PFSK-1 (cell line): ENCODE measurements at regions not wholly inside any gene's neighbourhood (a gene's known extent, or its start where the extent isn't known, plus 50 kb on each side); places are given as distances from the start of the nearest gene placed in this dataset.

ENCODE experiments used
- FOXP2 ChIP-seq: optimal IDR thresholded peaks from 2 replicates; pipeline ENCODE3; 2011; ENCODE audit warnings: borderline replicate concordance, control low read depth, inconsistent platforms; ENCODE audit not compliant: insufficient read depth; ENCODE audit errors: extremely low read length, extremely low read depth
- POLR2AphosphoS5 ChIP-seq: IDR thresholded peaks from 2 replicates; pipeline ENCODE4 v1.6.1; 2012; ENCODE audit warnings: low read depth, mild to moderate bottlenecking, control low read depth, low read length, moderate library complexity
- REST ChIP-seq, 2 experiments: IDR thresholded peaks; 2 replicates each; pipeline versions ENCODE4 v1.6.1 to v1.8.0; 2011 to 2012; ENCODE audit warnings: low read depth in 2 of 2, low read length in 2 of 2, control low read depth in 1 of 2, inconsistent platforms in 1 of 2, mild to moderate bottlenecking in 1 of 2, moderate library complexity in 1 of 2; ENCODE audit not compliant: insufficient read depth in 1 of 2
- SIN3A ChIP-seq: IDR thresholded peaks from 2 replicates; pipeline ENCODE4 v1.6.1; 2012; ENCODE audit warnings: mild to moderate bottlenecking, low read length, moderate library complexity, borderline replicate concordance; ENCODE audit not compliant: insufficient read depth
- TAF1 ChIP-seq: IDR thresholded peaks from 2 replicates; pipeline ENCODE4 v1.6.1; 2012; ENCODE audit warnings: low read length, control low read depth, borderline replicate concordance; ENCODE audit not compliant: insufficient read depth

GRCh38 chr5:115398719-115399118 lies 102.3 kb upstream of the CCDC112 start:
- TF ChIP-seq SIN3A = no peak
- TF ChIP-seq REST (IDR thresholded peaks at IDR 0.05; ENCODE audit: insufficient read depth in 1 of 2, low read depth in 2 of 2, low read length in 2 of 2) = no peak
- no peak for TF ChIP-seq TAF1
- TF ChIP-seq POLR2AphosphoS5 = no peak
- no peak for TF ChIP-seq FOXP2

- TF ChIP-seq POLR2AphosphoS5 (no peak), FOXP2 (no peak), REST (IDR thresholded peaks at IDR 0.05; ENCODE audit: insufficient read depth in 1 of 2, low read depth in 2 of 2, low read length in 2 of 2) (no peak), TAF1 (no peak)
These were observed 100.2 kb upstream of the CCDC112 start for GRCh38 chr5:115396688-115397087.

DNA sequence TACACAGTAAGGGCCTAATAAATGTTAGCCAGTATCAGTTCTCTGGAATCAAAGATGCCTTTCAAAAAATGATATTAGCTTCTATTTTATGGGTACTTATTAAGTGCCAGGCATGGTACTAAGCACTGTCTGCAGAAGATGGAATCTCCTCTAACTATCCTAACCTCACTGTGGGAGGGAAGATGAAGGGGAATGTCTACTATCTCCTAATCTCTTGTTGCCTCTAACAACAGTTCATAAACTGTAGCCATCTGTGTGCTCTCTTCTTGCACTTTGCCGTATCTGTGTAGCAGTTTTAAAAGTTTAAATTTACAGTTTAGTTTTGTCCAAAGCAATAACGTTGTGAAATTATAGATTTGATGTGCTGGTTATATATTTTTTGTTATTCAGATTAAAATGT lies 99.6 kb upstream of the CCDC112 start:
- TF ChIP-seq SIN3A (no peak), TAF1 (no peak), REST (IDR thresholded peaks at IDR 0.05; ENCODE audit: insufficient read depth in 1 of 2, low read depth in 2 of 2, low read length in 2 of 2) (no peak), FOXP2 (no peak), POLR2AphosphoS5 (no peak)

- TF ChIP-seq SIN3A = no peak
- TF ChIP-seq TAF1 = no peak
- no peak for TF ChIP-seq FOXP2
- no peak for TF ChIP-seq REST (IDR thresholded peaks at IDR 0.05; ENCODE audit: insufficient read depth in 1 of 2, low read depth in 2 of 2, low read length in 2 of 2)
- no peak for TF ChIP-seq POLR2AphosphoS5
These were observed 98.1 kb upstream of the CCDC112 start for GRCh38 chr5:115394531-115394930.

- TF ChIP-seq TAF1 = no peak
- no peak for TF ChIP-seq FOXP2
- no peak for TF ChIP-seq SIN3A
- TF ChIP-seq POLR2AphosphoS5 = no peak
- TF ChIP-seq REST (IDR thresholded peaks at IDR 0.05; ENCODE audit: insufficient read depth in 1 of 2, low read depth in 2 of 2, low read length in 2 of 2) = no peak
These were observed 96.8 kb upstream of the CCDC112 start for GRCh38 chr5:115393239-115393638.
